H9 (cell line): ENCODE measurements at regions not wholly inside any gene's neighbourhood (a gene's known extent, or its start where the extent isn't known, plus 50 kb on each side); places are given as distances from the start of the nearest gene placed in this dataset.
A peak's percentile ranks its signal among the peaks of the same experiment; 100 is the strongest.

Experiments used
- DNase-seq: peaks from one replicate; pipeline ENCODE4 v3.0.0-alpha.2; 2017
- H2AFZ ChIP-seq: one replicate; pipeline ENCODE4 v1.6.1; 2013; ENCODE audit warnings: mild to moderate bottlenecking, low read length, control low read depth, moderate library complexity
- H2AK5ac ChIP-seq: 2 replicates; pipeline ENCODE4 v1.6.1; 2013; ENCODE audit warnings: low read length, control low read depth, mixed read lengths; ENCODE audit not compliant: insufficient read length
- H2BK120ac ChIP-seq: one replicate; pipeline ENCODE4 v1.6.1; 2013; ENCODE audit warnings: low read depth, mild to moderate bottlenecking, low read length, control low read depth, inconsistent platforms; ENCODE audit not compliant: poor library complexity, severe bottlenecking
- H2BK12ac ChIP-seq: 2 replicates; pipeline ENCODE4 v1.6.1; 2013; ENCODE audit warnings: low read length, control low read depth, mixed read lengths, low read depth; ENCODE audit not compliant: insufficient read length
- H2BK15ac ChIP-seq: 2 replicates; pipeline ENCODE4 v1.6.1; 2013; ENCODE audit warnings: low read depth, low read length, control low read depth
- H2BK20ac ChIP-seq: one replicate; pipeline ENCODE4 v1.6.1; 2013; ENCODE audit warnings: low read depth, mild to moderate bottlenecking, low read length, control low read depth, inconsistent platforms; ENCODE audit not compliant: poor library complexity, severe bottlenecking
- H2BK5ac ChIP-seq: 2 replicates; pipeline ENCODE4 v1.6.1; 2013; ENCODE audit warnings: low read length, control low read depth, mixed read lengths; ENCODE audit not compliant: insufficient read length
- H3K14ac ChIP-seq: 2 replicates; pipeline ENCODE4 v1.6.1; 2013; ENCODE audit warnings: low read length, control low read depth; ENCODE audit not compliant: insufficient read depth
- H3K18ac ChIP-seq: 2 replicates; pipeline ENCODE4 v1.6.1; 2013; ENCODE audit warnings: low read depth, mild to moderate bottlenecking, mixed read lengths, low read length, control low read depth; ENCODE audit not compliant: insufficient read length
- H3K23ac ChIP-seq: 2 replicates; pipeline ENCODE4 v1.6.1; 2013; ENCODE audit warnings: low read length, control low read depth, mixed read lengths, low read depth; ENCODE audit not compliant: insufficient read length
- H3K23me2 ChIP-seq: 2 replicates; pipeline ENCODE4 v1.6.1; 2013; ENCODE audit warnings: low read depth, mild to moderate bottlenecking, mixed read lengths, low read length, control low read depth; ENCODE audit not compliant: insufficient read length, poor library complexity, severe bottlenecking
- H3K27ac ChIP-seq: 2 replicates; pipeline ENCODE4 v1.5.1; 2013; ENCODE audit warnings: low read length, control low read depth, mixed read lengths, low read depth; ENCODE audit not compliant: insufficient read length
- H3K27me3 ChIP-seq: 2 replicates; pipeline ENCODE4 v1.6.1; 2013; ENCODE audit warnings: low read length, control low read depth, inconsistent platforms; ENCODE audit not compliant: insufficient read depth
- H3K4ac ChIP-seq: 2 replicates; pipeline ENCODE4 v1.6.1; 2013; ENCODE audit warnings: low read depth, mild to moderate bottlenecking, control low read depth, inconsistent platforms, low read length, moderate library complexity
- H3K4me1 ChIP-seq: 2 replicates; pipeline ENCODE4 v1.6.1; 2013; ENCODE audit warnings: low read length, control low read depth, inconsistent platforms; ENCODE audit not compliant: insufficient read depth
- H3K4me2 ChIP-seq: 2 replicates; pipeline ENCODE4 v1.6.1; 2013; ENCODE audit warnings: low read length, control low read depth, mixed read lengths; ENCODE audit not compliant: insufficient read length, insufficient read depth
- H3K56ac ChIP-seq: 2 replicates; pipeline ENCODE4 v1.6.1; 2013; ENCODE audit warnings: low read depth, mild to moderate bottlenecking, mixed read lengths, low read length, control low read depth; ENCODE audit not compliant: insufficient read length
- H3K79me1 ChIP-seq: 2 replicates; pipeline ENCODE4 v1.6.1; 2013; ENCODE audit warnings: low read depth, mild to moderate bottlenecking, moderate library complexity, low read length, control low read depth, inconsistent platforms; ENCODE audit not compliant: insufficient read depth, poor library complexity, severe bottlenecking
- H3K79me2 ChIP-seq: 2 replicates; pipeline ENCODE4 v1.6.1; 2013; ENCODE audit warnings: low read length, control low read depth, inconsistent platforms; ENCODE audit not compliant: insufficient read depth
- H3K9ac ChIP-seq: 2 replicates; pipeline ENCODE4 v1.6.1; 2013; ENCODE audit warnings: low read length, control low read depth, mixed read lengths; ENCODE audit not compliant: insufficient read length; ENCODE audit errors: extremely low read depth
- H3K9me3 ChIP-seq: one replicate; pipeline ENCODE4 v1.6.1; 2013; ENCODE audit warnings: low read depth, low read length, inconsistent platforms; ENCODE audit not compliant: control insufficient read depth
- H3T11ph ChIP-seq: one replicate; pipeline ENCODE4 v1.6.1; 2013; ENCODE audit warnings: mild to moderate bottlenecking, low read length, control low read depth, inconsistent platforms
- H4K20me1 ChIP-seq: one replicate; pipeline ENCODE4 v1.6.1; 2013; ENCODE audit not compliant: control insufficient read depth, insufficient read length, insufficient read depth
- H4K5ac ChIP-seq: 2 replicates; pipeline ENCODE4 v1.6.1; 2013; ENCODE audit warnings: low read depth, mild to moderate bottlenecking, mixed read lengths, low read length, control low read depth; ENCODE audit not compliant: insufficient read length
- H4K8ac ChIP-seq: replicated peaks from 2 replicates; pipeline ENCODE4 v1.6.1; 2013; ENCODE audit warnings: low read length, control low read depth, mixed read lengths, low read depth; ENCODE audit not compliant: insufficient read length
- H4K91ac ChIP-seq: 2 replicates; pipeline ENCODE4 v1.6.1; 2013; ENCODE audit warnings: low read depth, mild to moderate bottlenecking, moderate library complexity, mixed read lengths, low read length, control low read depth; ENCODE audit not compliant: insufficient read length
- H3K27ac Mint-ChIP-seq, 3 experiments: 2 replicates in 2 of 3; 3 replicates in 1 of 3; pipeline ENCODE4 v1.8.0; 2020 to 2021; ENCODE audit warnings: mixed read lengths in 3 of 3, mild to moderate bottlenecking in 1 of 3, moderate library complexity in 1 of 3
- H3K27me3 Mint-ChIP-seq: 2 replicates; pipeline ENCODE4 v1.8.0; 2021; ENCODE audit warnings: low read depth, mild to moderate bottlenecking, moderate library complexity, mixed read lengths
- H3K36me3 Mint-ChIP-seq, 3 experiments: 2 replicates in 2 of 3; 3 replicates in 1 of 3; pipeline ENCODE4 v1.8.0; 2020 to 2021; ENCODE audit warnings: low read depth in 3 of 3, mixed read lengths in 3 of 3; ENCODE audit not compliant: insufficient read depth in 1 of 3
- H3K4me1 Mint-ChIP-seq, 2 experiments: 2 replicates each; pipeline ENCODE4 v1.8.0; 2020; ENCODE audit warnings: mixed read lengths in 2 of 2
- H3K4me3 Mint-ChIP-seq, 2 experiments: 2 replicates in 1 of 2; 3 replicates in 1 of 2; pipeline ENCODE4 v1.8.0; 2020 to 2021; ENCODE audit warnings: mild to moderate bottlenecking in 2 of 2, mixed read lengths in 2 of 2, moderate library complexity in 1 of 2
- H3K9me3 Mint-ChIP-seq, 2 experiments: 2 replicates in 1 of 2; 3 replicates in 1 of 2; pipeline ENCODE4 v1.8.0; 2020; ENCODE audit warnings: mild to moderate bottlenecking in 2 of 2, mixed read lengths in 2 of 2, moderate library complexity in 1 of 2
- WGBS: extraction: QIAGEN DNeasy Blood & Tissue Kit; methylation state at CpG from one replicate; pipeline ENCODE4 v1.1.7; 2013; ENCODE audit warnings: missing lambda C conversion rate, low lambda C conversion rate, mixed read lengths; ENCODE audit not compliant: insufficient read length; ENCODE audit errors: extremely low coverage; 5-methylcytosine and 5-hydroxymethylcytosine counted together
- TF ChIP-seq, protein P1 (sequence below): fragments of 200-600 bp; sonication (generic); conservative IDR thresholded peaks from 3 replicates; pipeline ENCODE4 v1.8.0; 2021; ENCODE audit warnings: antibody characterized with exemption, mild to moderate bottlenecking

DNA sequence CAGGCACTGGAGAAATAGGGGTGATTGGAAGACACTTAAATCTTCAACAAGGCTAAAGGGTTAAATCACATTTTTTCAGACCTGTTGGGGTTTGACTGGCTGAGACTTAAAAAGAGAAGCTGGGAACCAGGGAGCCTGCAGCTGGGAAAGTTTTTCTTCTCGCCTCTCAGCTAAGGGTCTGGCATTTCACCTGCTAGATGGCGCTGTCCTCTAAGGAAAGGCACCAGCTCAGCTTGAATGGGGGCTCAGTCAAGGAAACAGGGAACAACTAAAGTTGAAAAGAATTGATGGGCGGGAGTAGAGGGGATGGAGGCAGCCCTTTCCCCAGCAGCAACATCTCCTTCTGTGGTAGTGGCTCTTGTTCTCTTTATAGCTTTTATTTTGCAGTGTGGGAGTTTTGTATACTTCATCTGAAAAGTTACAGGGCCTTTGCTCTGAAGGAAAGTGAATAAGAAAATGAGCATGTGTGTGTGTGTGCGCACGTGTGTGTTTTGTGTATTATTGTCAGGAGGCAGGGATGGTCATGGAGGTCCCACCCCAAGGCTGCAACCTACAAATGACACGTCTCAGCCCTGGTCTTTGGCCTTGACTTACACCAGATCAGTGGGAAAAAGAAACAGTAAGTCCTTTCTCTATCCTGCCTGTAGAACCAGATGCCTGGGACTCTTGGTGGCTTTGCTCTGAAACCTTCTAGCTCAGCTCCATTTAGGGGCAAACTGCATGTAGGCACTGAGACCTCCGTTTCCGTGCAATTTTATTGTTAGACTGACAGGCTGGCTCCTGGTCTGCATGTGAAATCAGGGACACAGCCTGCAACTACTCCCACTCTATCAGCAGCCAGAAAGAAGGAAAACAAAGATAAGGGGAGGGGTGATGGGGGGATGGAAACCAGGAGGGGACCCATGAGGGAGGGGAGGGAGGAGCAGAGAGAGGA lies 316.2 kb upstream of the CLINT1 start:
- H3K4me2 ChIP-seq, result no peak overlapping the region
- no peaks in the 10 kb centered on the region for H3K27me3 ChIP-seq
- H2BK5ac ChIP-seq, result no peak overlapping the region
- TF ChIP-seq, protein P1, sequence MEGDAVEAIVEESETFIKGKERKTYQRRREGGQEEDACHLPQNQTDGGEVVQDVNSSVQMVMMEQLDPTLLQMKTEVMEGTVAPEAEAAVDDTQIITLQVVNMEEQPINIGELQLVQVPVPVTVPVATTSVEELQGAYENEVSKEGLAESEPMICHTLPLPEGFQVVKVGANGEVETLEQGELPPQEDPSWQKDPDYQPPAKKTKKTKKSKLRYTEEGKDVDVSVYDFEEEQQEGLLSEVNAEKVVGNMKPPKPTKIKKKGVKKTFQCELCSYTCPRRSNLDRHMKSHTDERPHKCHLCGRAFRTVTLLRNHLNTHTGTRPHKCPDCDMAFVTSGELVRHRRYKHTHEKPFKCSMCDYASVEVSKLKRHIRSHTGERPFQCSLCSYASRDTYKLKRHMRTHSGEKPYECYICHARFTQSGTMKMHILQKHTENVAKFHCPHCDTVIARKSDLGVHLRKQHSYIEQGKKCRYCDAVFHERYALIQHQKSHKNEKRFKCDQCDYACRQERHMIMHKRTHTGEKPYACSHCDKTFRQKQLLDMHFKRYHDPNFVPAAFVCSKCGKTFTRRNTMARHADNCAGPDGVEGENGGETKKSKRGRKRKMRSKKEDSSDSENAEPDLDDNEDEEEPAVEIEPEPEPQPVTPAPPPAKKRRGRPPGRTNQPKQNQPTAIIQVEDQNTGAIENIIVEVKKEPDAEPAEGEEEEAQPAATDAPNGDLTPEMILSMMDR, result peak; percentile 89
- H3K4ac ChIP-seq, result no peak overlapping the region
- no peaks in the 10 kb centered on the region for H3K9me3 ChIP-seq
- Mint-ChIP-seq H3K36me3 (no peaks in the 10 kb centered on the region), H3K27ac (no peak overlapping the region), H3K4me3 (no peak overlapping the region), H3K4me1 (peaks cover 11 to 20% of the 10 kb centered on the region in 2 experiments), H3K27me3 (peaks cover 3% of the 10 kb centered on the region), H3K9me3 (no peaks in the 10 kb centered on the region)
- H3T11ph ChIP-seq, result no peak overlapping the region
- no peak overlapping the region for H2BK15ac ChIP-seq
- no peak overlapping the region for H3K9ac ChIP-seq
- no peaks in the 10 kb centered on the region for H3K79me2 ChIP-seq
- no peak overlapping the region for H4K91ac ChIP-seq
- DNase-seq, result peak; percentile 84
- H4K5ac ChIP-seq, result no peak overlapping the region
- H3K23me2 ChIP-seq, result no peaks in the 10 kb centered on the region
- no peaks in the 10 kb centered on the region for H4K20me1 ChIP-seq
- H4K8ac ChIP-seq, result no peak overlapping the region
- H2AK5ac ChIP-seq, result no peak overlapping the region
- no peak overlapping the region for H3K14ac ChIP-seq
- peaks cover 3% of the 10 kb centered on the region; the same call in 1 of the 2 replicates for H3K4me1 ChIP-seq
- no peaks in the 10 kb centered on the region for H3K79me1 ChIP-seq
- WGBS, result no CpG with 5 or more reads among the region's 8 CpGs
- no peak overlapping the region for H3K18ac ChIP-seq
- H3K23ac ChIP-seq, result no peak overlapping the region
- H3K27ac ChIP-seq, result no peak overlapping the region
- H2BK120ac ChIP-seq, result no peak overlapping the region
- H2AFZ ChIP-seq, result no peak overlapping the region
- no peak overlapping the region for H2BK20ac ChIP-seq
- H2BK12ac ChIP-seq, result no peak overlapping the region
- H3K56ac ChIP-seq, result no peak overlapping the region
